Mammary epithelial cell (primary cell): ENCODE measurements at regions not wholly inside any gene's neighbourhood (a gene's known extent, or its start where the extent isn't known, plus 50 kb on each side); places are given as distances from the start of the nearest gene placed in this dataset.

ENCODE experiments used
- CTCF ChIP-seq, 2 donors: IDR thresholded peaks in 1 of 2; conservative IDR thresholded peaks in 1 of 2; 2 replicates each; pipeline ENCODE4 v1.5.1; 2011 to 2012; ENCODE audit warnings: inconsistent platforms in 2 of 2, low read length in 2 of 2, mild to moderate bottlenecking in 2 of 2, control low read depth in 1 of 2, low read depth in 1 of 2; ENCODE audit not compliant: insufficient read depth in 1 of 2; ENCODE audit errors: extremely low read depth in 1 of 2
- EZH2 ChIP-seq: IDR thresholded peaks from 2 replicates; pipeline ENCODE4 v1.6.1; 2012; ENCODE audit warnings: low read length, inconsistent platforms, borderline replicate concordance

GRCh38 chr18:51943281-51943680 lies 396.7 kb upstream of the DCC start:
- TF ChIP-seq EZH2 = no peak
- no peak for TF ChIP-seq CTCF (conservative IDR thresholded peaks at IDR 0.05 in 1 of 2, IDR thresholded peaks at IDR 0.05 in 1 of 2; ENCODE audit: extremely low read depth in 1 of 2, insufficient read depth in 1 of 2, low read depth in 1 of 2, low read length in 2 of 2)
